HCT116 (cell line): ENCODE measurements at regions not wholly inside any gene's neighbourhood (a gene's known extent, or its start where the extent isn't known, plus 50 kb on each side); places are given as distances from the start of the nearest gene placed in this dataset.

Source experiments
- ATAC-seq: fragments of 200-7000 bp; cut with Tn5 transposase; 2 replicates; pipeline ENCODE4 v1.9.1; 2020; ENCODE audit warnings: mild to moderate bottlenecking, moderate library complexity
- BruUV-seq: library from RNA; stranded (reverse); fragments of 400-500 nt; replicated peaks from 2 replicates; lab custom pipeline; 2021; lab: Mats Ljungman, UMichigan
- CTCF ChIA-PET: fragments of 300-600 bp; sonication (Branson Sonifier 250); formaldehyde crosslinking; loops from one replicate; lab custom pipeline; 2021; ENCODE audit warnings: antibody characterized with exemption; lab: Charles Lee
- POLR2A ChIA-PET: fragments of 300-600, 350-600 bp; sonication (Branson Sonifier 250); formaldehyde crosslinking; loops from one replicate; lab custom pipeline; 2021; ENCODE audit warnings: antibody characterized with exemption; lab: Charles Lee
- RAD21 ChIA-PET, 2 experiments: fragments of 300-600 bp; sonication (Branson Sonifier 250); formaldehyde crosslinking; loops; one replicate each; lab custom pipeline; 2023; ENCODE audit warnings: low total read pairs in 2 of 2; ENCODE audit not compliant: uncharacterized antibody in 2 of 2, unreplicated experiment in 2 of 2, low non-redundant PET in 1 of 2; lab: Charles Lee
- DNase-seq: peaks from one replicate; pipeline ENCODE4 v3.0.0-alpha.2; 2010; ENCODE audit warnings: low read depth, low spot score
- H2AFZ ChIP-seq: fragments of 200-600 bp; shearing (Covaris generic), sonication (generic); 2 replicates; pipeline ENCODE4 v1.6.1; 2017; ENCODE audit warnings: low read depth, mixed run types, mixed read lengths, antibody characterized with exemption, low read length; ENCODE audit not compliant: poor library complexity, severe bottlenecking
- H3K27ac ChIP-seq: 2 replicates; pipeline ENCODE4 v1.5.1; 2012; ENCODE audit warnings: low read depth, low read length
- H3K27me3 ChIP-seq: fragments of 200-600 bp; sonication (generic); 2 replicates; pipeline ENCODE4 v1.6.1; 2016; ENCODE audit warnings: mixed run types, low read length, mixed read lengths; ENCODE audit not compliant: insufficient read depth
- H3K36me3 ChIP-seq, 2 experiments: fragments of 200-500 bp in 1 of 2; fragments of 200-600 bp in 1 of 2; sonication (Bioruptor generic) in 1 of 2; sonication (generic) in 1 of 2; 2 replicates each; pipeline versions ENCODE4 v1.5.1 to v1.6.1; 2014 to 2016; ENCODE audit warnings: low read length in 2 of 2, inconsistent platforms in 1 of 2, mixed read lengths in 1 of 2, mixed run types in 1 of 2; ENCODE audit not compliant: insufficient read depth in 2 of 2, control insufficient read depth in 1 of 2
- H3K4me1 ChIP-seq, 2 experiments: fragments of 200-600 bp in 1 of 2; sonication (generic) in 1 of 2; 2 replicates each; pipeline versions ENCODE4 v1.5.1 to v1.6.1; 2012 to 2017; ENCODE audit warnings: low read length in 2 of 2, inconsistent platforms in 1 of 2, mild to moderate bottlenecking in 1 of 2, mixed read lengths in 1 of 2, mixed run types in 1 of 2, moderate library complexity in 1 of 2; ENCODE audit not compliant: insufficient read depth in 2 of 2, control insufficient read depth in 1 of 2
- H3K4me2 ChIP-seq: fragments of 200-600 bp; sonication (generic); 2 replicates; pipeline ENCODE4 v1.6.1; 2017; ENCODE audit warnings: mixed run types, low read length, mixed read lengths
- H3K4me3 ChIP-seq, 2 experiments: fragments of 200-600 bp in 1 of 2; sonication (generic) in 1 of 2; replicated peaks in 1 of 2; 2 replicates each; pipeline ENCODE4 v1.5.1; 2011 to 2016; ENCODE audit warnings: low read length in 2 of 2, control low read depth in 1 of 2, low read depth in 1 of 2, mild to moderate bottlenecking in 1 of 2, mixed read lengths in 1 of 2, mixed run types in 1 of 2
- H3K79me2 ChIP-seq: fragments of 200-600 bp; sonication (generic); 2 replicates; pipeline ENCODE4 v1.6.1; 2017; ENCODE audit warnings: mild to moderate bottlenecking, mixed run types, low read length, moderate library complexity, mixed read lengths; ENCODE audit not compliant: insufficient read depth
- H3K9ac ChIP-seq: fragments of 200-600 bp; sonication (generic); 2 replicates; pipeline ENCODE4 v1.6.1; 2016; ENCODE audit warnings: low read length, mixed read lengths
- H3K9me2 ChIP-seq: fragments of 200-600 bp; sonication (generic), shearing (Covaris generic); 2 replicates; pipeline ENCODE4 v1.6.1; 2017; ENCODE audit warnings: mixed run types, mild to moderate bottlenecking, moderate library complexity; ENCODE audit not compliant: insufficient read depth
- H3K9me3 ChIP-seq, 2 experiments: fragments of 200-500 bp in 1 of 2; fragments of 200-600 bp in 1 of 2; sonication (Bioruptor generic) in 1 of 2; sonication (generic) in 1 of 2; 2 replicates each; pipeline ENCODE4 v1.6.1; 2014 to 2017; ENCODE audit warnings: low read length in 2 of 2, mixed read lengths in 2 of 2, inconsistent platforms in 1 of 2, low read depth in 1 of 2, mild to moderate bottlenecking in 1 of 2, mixed run types in 1 of 2, moderate library complexity in 1 of 2; ENCODE audit not compliant: control insufficient read depth in 1 of 2, insufficient read depth in 1 of 2
- H4K20me1 ChIP-seq: fragments of 200-600 bp; sonication (generic), shearing (Covaris generic); 2 replicates; pipeline ENCODE4 v1.6.1; 2017; ENCODE audit warnings: mixed run types, mild to moderate bottlenecking, moderate library complexity; ENCODE audit not compliant: insufficient read depth
- ATF3 ChIP-seq: IDR thresholded peaks from 2 replicates; pipeline ENCODE4 v1.6.1; 2012
- CTCF ChIP-seq, 3 experiments: fragments of 200-600 bp in 1 of 3; sonication (generic) in 1 of 3; IDR thresholded peaks in 2 of 3; conservative IDR thresholded peaks in 1 of 3; 2 replicates each; pipeline ENCODE4 v1.5.1; 2012 to 2017; ENCODE audit warnings: low read depth in 2 of 3, low read length in 2 of 3, antibody characterized with exemption in 1 of 3, borderline replicate concordance in 1 of 3, control low read depth in 1 of 3, mild to moderate bottlenecking in 1 of 3, mixed read lengths in 1 of 3, mixed run types in 1 of 3, moderate library complexity in 1 of 3; ENCODE audit not compliant: insufficient read depth in 1 of 3
- EGR1 ChIP-seq: IDR thresholded peaks from 2 replicates; pipeline ENCODE4 v1.6.1; 2012; ENCODE audit warnings: low read depth
- EZH2phosphoT487 ChIP-seq: fragments of 200-600 bp; IDR thresholded peaks from 2 replicates; pipeline ENCODE4 v1.6.1; 2018; ENCODE audit warnings: antibody characterized with exemption, borderline replicate concordance
- POLR2A ChIP-seq: IDR thresholded peaks from 2 replicates; pipeline ENCODE4 v1.7.0; 2011; ENCODE audit warnings: borderline replicate concordance; ENCODE audit not compliant: insufficient read depth, insufficient read length; ENCODE audit errors: extremely low read depth
- RAD21 ChIP-seq: IDR thresholded peaks from 2 replicates; pipeline ENCODE4 v1.6.1; 2012; ENCODE audit warnings: low read depth, mild to moderate bottlenecking
- REST ChIP-seq: IDR thresholded peaks from 2 replicates; pipeline ENCODE4 v1.6.1; 2012; ENCODE audit warnings: low read depth
- SIN3A ChIP-seq: IDR thresholded peaks from 2 replicates; pipeline ENCODE4 v1.6.1; 2012; ENCODE audit warnings: low read depth
- YY1 ChIP-seq: IDR thresholded peaks from 2 replicates; pipeline ENCODE4 v1.6.1; 2011; ENCODE audit warnings: low read length, low read depth, moderate library complexity, mild to moderate bottlenecking; ENCODE audit not compliant: insufficient replicate concordance; ENCODE audit errors: extremely low read depth
- ZBTB33 ChIP-seq: IDR thresholded peaks from 2 replicates; pipeline ENCODE4 v1.6.1; 2011; ENCODE audit warnings: mild to moderate bottlenecking, low read length, moderate library complexity; ENCODE audit not compliant: insufficient replicate concordance; ENCODE audit errors: extremely low read depth
- ZFX ChIP-seq: fragments of 450-650 bp; IDR thresholded peaks from 2 replicates; pipeline ENCODE4 v1.6.1; 2017
- ZNF274 ChIP-seq: fragments of 200-500 bp; sonication (Bioruptor generic); IDR thresholded peaks from 2 replicates; pipeline ENCODE4 v1.6.1; 2014; ENCODE audit warnings: mild to moderate bottlenecking, low read depth, low read length, inconsistent platforms
- intact Hi-C: fragments of 100-400 bp; cut with micrococcal nuclease; formaldehyde crosslinking; loops from 2 replicates; pipeline ENCODE4 v1.10.0; 2022

- no peak for DNase-seq
- POLR2A ChIA-PET, result no interaction called here
These were observed 278.9 kb upstream of the NR2F2 start for GRCh38 chr15:96051598-96051997.

More at GRCh38 chr15:96051598-96051997, 278.9 kb upstream of the NR2F2 start:
- no TSS peak for BruUV-seq
- intact Hi-C loops, result loop anchor here (5.0 kb wide), 1 partner anchor 276 kb away; no protein-coding TSS in a partner anchor
- Histone ChIP-seq H2AFZ (no peak overlapping the region), H3K9me2 (no peaks in the 10 kb centered on the region), H4K20me1 (no peaks in the 10 kb centered on the region), H3K4me2 (no peak overlapping the region), H3K9ac (no peak overlapping the region), H3K27me3 (no peaks in the 10 kb centered on the region), H3K9me3 (no peaks in the 10 kb centered on the region), H3K27ac (no peak overlapping the region), H3K79me2 (no peaks in the 10 kb centered on the region), H3K4me1 (peaks cover 17 to 30% of the 10 kb centered on the region in 2 experiments; a peak in 3 of 4 replicates), H3K36me3 (no peaks in the 10 kb centered on the region), H3K4me3 (no peak overlapping the region)
- ChIA-PET CTCF (no interaction called here), RAD21 (no interaction called here)
- TF ChIP-seq ZBTB33, result no peak
- TF ChIP-seq POLR2A, result no peak
- TF ChIP-seq ZNF274, result no peak
- TF ChIP-seq RAD21, result no peak
- TF ChIP-seq ZFX, result no peak
- TF ChIP-seq REST, result no peak
- TF ChIP-seq EZH2phosphoT487, result no peak
- no peak for TF ChIP-seq SIN3A
- no peak for TF ChIP-seq CTCF (IDR thresholded peaks at IDR 0.05 in 2 of 3, conservative IDR thresholded peaks at IDR 0.05 in 1 of 3; ENCODE audit: borderline replicate concordance in 1 of 3, insufficient read depth in 1 of 3, low read depth in 2 of 3, low read length in 2 of 3)
- TF ChIP-seq ATF3, result no peak
- no peak for TF ChIP-seq EGR1
- no peak for TF ChIP-seq YY1
- no peak for ATAC-seq
